HG03520 (cell line): ENCODE measurements at regions not wholly inside any gene's neighbourhood (a gene's known extent, or its start where the extent isn't known, plus 50 kb on each side); places are given as distances from the start of the nearest gene placed in this dataset.
A peak's percentile ranks its signal among the peaks of the same experiment; 100 is the strongest.

Source experiments
- ATAC-seq: cut with Tn5 transposase; IDR thresholded peaks from one replicate; pipeline ENCODE4 v1.9.1; 2021; ENCODE audit warnings: mild to moderate bottlenecking, moderate library complexity; ENCODE audit not compliant: unreplicated experiment

DNA sequence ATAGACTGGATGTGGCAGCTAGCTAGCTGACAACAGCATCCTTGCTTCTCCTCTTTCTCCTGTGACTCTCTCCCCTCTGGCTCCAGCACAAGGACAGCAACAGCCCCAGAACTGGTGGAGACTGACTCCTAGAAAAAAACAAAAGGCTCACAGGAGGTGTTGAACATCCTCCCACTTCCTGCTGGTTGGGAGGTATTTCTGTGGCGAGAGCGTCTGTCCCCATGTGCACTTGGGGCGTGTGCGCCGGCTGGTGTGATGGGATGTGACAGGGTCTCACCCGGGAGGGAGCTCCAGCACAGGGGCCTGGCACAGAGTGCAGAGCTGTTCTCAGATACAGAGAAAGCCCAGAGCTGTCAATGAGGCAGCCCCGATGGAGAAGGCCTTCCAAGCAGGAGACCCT lies 107.2 kb upstream of the E2F8 start:
- no peak for ATAC-seq

DNA sequence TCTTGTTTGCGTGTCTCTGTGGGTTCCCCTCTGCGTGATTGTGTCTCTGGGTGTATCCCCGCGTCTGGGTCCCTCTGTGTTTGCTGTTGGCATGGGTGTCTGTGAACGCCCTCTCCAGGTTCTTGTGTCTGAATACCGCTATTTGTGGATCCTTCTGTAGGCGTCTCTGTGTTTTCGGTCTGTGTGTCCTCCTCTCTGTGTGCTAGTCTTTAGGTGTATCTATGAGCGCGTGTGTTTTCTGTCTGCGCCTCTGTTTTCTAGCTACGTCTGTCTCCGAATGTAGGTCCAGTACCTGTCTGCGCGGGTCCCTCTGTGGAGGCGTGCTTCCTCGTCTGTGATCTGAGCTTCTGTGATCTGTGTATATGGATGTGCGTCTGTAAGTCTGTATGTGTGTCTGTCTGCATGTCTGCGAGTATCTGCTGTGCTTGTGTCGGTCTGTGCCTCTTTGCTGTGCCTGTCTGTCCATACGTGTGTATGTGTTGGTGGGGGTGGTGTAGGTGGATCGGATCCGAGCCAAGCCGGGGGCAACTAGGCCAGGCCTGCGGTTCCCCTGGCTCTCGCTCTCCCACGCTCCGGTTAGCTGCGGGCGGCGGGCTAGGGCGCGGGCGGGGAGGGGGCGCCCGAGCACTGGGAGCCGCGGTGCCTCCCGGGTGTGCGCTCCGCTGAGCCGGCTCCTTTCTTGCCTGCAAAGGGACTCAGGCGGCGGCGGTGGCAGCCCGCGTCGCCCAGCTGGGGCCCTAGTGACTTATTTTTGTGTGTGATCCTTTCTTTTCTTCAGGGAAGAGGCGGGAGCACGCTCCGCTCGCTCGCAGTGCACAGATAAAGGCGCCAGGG lies 105.3 kb upstream of the E2F8 start:
- no peak for ATAC-seq

DNA sequence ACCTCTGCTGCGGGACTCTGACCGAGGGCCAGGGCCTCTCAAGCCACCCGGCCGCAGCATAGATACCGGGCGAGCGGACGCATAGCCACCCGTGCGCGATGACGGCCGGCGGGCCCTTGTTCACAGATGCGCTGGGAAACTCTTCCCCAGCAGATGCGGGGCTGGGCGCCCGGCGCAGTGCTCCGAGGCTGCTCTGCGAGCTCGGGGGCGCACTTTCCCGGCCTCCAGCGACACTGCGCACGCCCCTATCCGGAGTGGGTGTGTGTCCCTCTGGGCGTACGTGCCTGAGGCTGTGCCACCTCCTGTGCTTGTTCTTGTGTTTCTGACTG lies 104.7 kb upstream of the E2F8 start:
- ATAC-seq, result no peak

DNA sequence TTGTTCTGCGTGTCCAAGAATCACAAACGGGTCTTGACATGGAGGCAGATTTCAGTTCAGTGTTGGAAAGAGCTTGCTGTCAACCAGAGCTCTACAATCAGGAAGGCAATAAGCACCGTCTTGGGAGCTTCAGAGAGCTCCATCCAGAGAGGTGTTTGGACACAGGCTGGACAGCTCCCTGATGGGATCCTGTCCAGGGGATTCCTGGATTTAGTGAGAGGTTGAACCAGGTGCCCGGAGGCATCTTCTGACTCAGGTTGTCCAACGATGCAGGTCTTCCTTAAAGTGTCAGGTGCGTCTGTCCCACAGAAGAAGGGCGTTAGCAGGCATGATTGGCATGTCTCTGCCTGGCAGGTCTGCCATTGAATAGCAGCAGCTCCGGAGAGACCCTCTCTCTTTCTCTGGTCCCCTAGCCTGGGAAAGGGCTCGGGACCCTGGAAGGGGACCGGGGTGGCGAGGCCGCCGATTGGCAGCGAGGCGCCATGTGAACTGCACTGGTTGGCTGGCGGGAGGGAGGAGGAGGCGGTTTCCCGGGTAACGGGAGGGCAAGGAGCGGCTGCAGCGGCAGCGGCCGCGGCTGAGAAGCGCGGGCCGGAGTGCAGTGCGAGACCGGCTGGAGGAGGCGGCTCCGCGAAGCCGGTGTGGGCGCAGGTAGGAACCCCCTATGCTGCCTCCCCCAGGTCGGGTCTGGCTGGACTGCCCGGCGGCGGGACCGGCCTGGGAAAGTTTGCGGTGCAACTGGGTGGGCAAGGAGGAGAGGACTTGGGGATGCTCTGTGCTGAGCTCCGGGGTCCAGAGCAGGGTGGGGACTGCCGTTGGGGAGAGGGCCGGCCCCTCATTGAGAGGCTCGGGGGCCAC lies 104.1 kb upstream of the E2F8 start:
- no peak for ATAC-seq

DNA sequence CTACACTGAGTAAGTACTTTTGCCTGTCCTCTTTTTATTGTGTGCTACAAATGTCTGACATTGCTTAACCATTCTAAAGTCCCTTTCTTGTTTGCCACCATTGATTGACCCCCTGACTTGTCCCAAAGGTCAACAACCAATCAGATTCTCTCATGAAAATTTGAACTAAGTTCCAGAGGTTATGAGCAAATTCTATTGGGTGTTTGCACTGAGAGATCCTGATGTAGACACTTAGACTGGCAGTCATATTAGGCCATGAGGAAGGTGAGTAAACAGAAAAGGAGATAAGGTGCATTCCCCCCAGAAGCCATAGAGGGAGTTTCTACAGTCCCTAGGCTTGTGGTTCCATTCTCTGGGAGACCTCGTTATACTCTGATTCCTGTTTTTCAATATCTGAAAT lies 101.3 kb upstream of the E2F8 start:
- ATAC-seq, result no peak

DNA sequence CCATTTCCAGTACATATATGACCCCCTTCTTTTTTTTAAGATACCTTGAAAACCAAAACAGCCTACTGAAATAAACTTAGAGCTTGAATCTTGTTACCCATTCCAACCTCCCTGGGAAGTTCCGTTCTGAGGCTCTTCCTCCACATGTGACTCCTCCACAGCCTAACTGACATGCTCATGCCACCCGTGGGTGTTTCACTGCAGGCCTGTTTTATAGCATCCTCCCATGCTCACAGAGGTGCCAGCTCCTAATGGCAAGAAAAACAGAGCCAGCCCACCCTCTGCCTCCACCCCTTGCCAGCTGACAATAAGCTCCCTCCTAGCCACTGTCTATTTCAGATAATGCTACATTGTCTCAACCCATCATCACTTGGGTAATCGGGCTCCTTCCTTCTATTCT lies 97.6 kb upstream of the E2F8 start:
- ATAC-seq, result no peak

DNA sequence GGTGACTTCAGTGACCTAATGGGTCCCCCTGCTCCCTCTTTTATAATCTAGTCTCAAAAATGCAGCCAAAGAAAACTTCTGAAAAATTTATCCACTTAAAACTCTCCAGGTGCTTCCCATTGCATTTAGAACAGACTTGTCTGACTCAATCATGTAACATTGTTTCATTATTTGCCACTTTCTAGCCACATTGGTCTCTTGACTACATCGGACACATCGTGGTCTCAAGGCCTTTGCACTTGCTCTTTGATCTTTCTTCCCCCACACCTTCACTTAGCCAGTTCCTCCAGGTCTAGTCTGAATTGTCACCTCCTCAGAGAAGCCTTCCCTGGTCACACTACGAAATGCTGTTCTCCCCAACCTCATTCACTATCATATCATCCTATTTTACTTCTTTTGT lies 97.0 kb upstream of the E2F8 start:
- ATAC-seq, result no peak

DNA sequence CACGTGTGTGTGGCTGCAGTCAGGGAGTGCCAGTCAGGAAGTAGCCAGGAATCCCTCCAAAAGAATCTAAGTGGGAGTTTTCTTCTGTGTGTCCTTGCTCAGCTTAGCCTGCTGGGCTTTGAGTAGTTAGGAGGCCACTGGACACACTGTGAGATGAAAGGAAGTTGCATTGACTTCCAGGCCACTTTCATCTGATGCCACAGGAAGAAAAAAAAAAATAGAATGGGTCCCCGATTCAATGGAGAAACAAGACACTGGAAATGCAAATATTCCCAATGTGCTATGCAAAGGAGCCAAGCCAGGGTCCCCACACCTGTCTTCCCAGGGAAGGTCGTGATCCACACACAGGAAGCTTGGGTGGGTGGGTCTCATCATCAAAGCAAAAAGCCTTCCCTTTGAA lies 95.6 kb upstream of the E2F8 start:
- no peak for ATAC-seq

DNA sequence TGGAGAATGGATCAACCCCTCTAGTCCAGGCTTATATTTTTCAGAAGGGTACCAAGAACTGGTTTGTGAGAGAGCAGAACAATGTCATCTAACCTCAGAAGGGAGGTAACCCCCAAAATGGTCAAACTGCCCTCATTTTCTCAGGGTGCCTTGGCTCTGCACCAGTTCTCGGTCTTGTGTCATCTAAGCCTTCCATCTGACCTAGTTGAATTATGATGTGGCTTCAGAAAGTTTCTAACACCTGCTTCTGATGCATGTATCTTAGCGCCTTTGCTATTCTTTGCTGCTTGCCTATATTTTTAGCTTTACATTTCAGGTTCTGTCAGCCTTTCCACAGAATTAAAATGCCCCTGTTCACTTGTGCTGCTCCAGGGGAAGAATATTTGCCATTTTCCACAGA lies 91.7 kb upstream of the E2F8 start:
- peak; percentile 91 for ATAC-seq

DNA sequence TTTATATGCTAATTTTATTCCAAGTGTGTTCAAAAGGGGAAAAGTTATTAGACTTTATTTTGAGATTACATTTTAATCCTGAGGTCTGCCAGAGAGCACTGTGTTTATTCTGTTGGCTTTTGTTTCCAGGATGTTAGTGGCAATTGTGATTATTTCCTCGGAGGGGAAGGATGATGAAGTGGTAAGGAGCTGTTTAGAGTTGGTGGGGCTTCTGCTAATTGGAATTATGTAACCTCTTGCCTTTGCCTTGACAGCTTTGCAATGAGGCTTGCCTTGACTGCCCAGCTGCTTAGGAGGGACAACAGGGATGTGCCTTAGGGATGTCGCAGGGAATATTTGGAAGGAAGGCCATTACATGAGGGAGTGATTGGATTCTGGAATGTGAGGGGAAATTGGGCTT lies 89.7 kb upstream of the E2F8 start:
- ATAC-seq, result no peak

DNA sequence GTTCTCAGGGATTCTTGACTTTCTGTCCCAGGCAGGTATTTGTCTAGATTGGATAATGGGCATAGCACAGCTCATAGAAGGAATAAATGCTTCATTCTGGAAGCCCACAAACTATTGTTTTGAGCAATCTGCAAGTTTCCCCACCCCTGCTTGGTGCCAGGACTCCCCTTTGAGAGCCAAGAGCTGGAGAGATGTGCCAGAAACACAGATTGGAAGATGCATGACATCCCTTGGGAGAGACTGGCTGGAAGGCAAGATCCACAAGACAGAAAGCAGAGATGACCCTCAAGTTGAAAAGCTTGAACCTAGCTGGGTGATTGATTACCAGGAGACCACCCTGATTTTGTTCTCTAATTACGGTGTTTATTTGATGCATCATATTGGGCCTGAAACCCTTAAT lies 89.2 kb upstream of the E2F8 start:
- ATAC-seq, result no peak

DNA sequence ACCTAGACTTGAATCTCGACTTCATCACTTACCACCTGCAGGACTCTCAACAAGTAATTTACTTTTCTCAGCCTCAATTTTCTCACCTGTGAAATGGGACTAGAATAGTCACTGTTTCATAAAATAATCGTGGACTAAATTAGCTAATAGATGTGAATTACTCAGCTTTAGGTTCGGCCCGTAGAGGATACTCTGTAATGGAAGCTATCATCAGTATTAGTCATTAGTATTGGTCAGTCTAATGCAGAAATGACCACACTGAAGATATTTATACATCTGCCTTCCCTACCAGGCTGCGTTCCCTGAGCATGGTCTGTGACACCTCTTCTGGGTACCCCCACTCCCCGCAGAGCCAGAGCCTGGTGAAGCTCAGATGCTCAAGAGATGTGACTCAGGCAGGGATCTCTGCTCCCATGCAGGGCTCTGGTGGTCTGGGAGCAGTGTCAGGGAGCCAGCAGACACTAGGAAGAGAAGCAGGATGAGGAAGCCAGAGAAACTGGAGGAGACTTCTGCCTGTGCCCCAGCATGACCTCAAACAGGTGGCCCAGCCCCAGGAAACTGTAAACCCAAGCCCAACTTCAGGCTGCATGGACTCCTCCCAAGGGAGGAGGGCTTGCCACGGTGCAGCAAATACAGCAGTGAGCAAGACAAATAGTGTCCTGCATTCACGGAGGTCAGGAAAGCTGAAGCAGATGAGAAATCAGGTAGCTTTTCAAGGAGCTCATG lies 88.0 kb upstream of the E2F8 start:
- ATAC-seq, result no peak

DNA sequence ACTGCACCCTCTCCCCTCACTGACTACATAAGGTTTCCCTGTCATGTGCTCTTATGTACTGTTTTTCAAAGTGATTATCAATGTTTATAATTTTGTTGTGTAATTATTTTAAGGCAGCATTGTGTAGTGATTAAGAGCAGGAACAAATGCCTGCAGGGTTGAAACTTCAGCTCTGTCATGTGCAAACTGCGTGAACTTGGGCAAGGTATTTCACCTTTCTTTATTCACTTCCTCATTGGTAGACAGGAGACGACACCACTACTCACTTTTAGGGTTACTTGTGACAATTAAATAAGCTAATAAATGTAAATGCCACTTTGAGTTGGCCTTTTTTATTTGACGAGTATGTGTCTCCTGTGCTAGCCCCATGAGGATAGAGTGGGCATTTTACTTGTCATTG lies 86.5 kb upstream of the E2F8 start:
- no peak for ATAC-seq

DNA sequence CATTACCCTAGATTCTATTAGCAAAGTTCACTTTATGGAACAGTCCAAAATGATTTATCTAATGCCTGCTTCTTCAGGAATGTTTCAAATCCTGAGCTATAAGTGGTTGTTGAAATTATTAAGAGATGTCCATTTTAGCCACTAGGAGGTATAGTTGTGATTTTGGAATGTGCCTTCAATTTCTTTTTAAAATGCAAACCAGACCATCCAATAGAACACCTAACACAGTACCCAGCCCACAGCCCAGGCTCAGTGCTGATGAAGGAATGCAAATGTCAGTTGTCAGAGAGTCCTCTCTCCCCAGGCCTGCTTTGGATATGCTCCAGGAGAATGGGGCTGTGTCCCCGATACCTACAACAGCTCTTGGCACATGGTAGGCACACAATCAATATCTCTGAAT lies 85.8 kb upstream of the E2F8 start:
- no peak for ATAC-seq

DNA sequence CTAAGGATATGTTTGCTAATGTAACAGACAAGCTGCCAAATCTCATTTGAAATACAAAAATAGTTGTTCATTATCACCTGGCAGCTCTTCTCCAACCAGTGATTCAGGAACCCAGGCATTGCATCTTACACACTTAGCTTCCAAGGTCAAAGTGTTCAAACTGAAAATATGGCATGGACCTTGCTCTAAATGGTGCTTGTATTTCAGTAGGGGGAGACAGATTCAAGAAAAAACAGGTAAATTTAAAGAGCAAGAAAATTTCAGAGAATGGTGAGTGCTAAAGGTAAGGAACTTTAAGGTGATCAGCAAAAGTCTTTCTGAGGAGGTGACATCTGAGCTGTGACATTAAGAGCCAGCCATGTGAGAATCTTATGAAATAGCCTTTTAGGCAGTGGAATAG lies 82.8 kb upstream of the E2F8 start:
- no peak for ATAC-seq

DNA sequence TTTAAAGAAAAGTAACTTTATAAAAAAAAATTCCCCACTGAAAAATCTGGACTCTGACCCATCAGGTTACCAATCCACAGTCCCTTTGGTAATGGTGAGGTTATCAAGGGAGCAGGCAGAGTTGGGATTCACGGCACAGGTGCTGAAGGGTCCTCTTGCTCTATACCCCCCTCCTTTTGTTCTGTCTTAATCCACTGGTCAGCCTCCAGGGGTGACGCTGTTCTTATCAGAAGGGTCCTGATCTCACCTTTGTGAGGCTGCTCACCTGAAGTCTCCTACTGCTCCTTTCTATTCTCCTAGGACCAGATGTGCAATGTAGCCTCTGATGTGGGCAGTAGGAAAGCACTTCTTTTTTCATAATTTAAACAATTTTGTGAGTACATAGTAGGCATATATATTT lies 80.6 kb upstream of the E2F8 start:
- no peak for ATAC-seq

DNA sequence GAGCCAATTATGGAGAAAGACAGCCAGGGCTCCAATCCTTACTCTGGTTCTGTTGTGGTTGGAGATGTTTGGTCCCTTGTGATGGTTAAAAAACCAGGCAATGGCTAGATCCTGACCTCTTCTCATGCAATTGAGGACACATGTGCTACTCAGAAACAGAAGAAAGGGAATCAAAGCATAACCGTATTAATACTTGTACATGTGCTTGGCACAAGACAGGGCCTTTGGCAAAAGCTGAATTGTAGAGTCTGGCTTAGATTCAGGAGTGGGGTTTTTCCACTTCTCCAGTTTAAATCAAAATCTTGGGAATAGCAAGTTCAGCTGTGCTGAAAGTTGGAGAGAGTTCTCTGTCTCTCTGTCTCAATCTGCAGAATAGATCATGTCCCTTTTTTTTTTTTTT lies 80.1 kb upstream of the E2F8 start:
- ATAC-seq, result no peak

DNA sequence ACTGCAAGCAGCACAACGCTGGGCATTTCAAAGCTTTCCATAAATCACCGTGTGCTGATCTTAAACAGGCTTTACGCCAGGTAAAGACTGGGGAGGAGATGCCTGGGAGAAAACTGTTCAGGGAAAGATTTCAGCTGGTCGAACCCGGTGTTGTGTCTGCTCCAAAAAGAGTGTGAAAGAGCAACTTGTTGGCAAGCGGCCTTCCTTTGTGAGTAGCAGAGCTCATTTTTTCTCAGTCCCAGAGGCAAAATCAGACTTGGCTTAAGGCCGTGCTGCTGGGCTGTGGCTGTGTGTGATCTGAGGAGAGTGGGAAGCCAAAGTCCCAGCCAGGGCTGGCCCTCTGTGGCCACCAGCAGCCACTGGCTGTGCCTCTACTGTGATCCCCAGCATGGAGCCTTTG lies 75.7 kb upstream of the E2F8 start:
- ATAC-seq, result no peak

DNA sequence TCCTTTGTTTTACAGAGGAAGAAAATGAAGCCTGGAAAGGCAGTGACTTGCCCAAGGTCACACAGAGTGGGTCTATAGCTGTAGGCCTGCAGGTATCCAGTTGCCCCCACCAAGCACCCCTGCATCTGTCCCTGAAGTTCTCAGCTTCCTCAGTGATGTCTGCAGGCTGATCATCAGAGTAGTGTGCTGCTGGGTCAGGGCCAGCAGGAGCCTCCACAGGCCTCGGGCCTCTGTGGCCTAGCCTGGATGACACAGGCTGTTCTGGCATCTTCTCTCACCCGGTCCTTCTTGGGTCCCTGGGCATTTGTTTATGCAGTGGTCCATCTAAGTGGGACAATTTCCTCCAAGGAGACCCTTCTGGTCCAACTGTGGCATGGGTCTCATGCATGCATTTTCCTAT lies 74.8 kb upstream of the E2F8 start:
- no peak for ATAC-seq

DNA sequence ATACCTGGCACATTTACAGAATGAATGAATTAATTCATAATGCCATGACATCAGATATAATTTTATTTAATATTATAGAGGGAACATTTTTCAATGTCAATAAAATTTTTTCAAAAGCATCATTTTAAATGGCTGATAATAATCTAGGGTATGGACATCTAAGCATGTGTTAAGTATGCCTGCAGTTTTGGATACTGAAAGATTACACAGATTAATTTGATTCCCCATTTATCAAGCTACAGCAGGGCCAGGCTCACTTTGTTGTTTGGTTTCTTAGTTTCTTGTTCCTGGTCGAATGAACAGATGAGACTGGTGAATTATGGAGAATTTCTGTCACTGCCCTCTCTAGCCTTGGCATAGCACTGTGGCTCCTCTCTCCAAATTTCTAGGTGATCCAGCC lies 72.4 kb upstream of the E2F8 start:
- ATAC-seq, result no peak

DNA sequence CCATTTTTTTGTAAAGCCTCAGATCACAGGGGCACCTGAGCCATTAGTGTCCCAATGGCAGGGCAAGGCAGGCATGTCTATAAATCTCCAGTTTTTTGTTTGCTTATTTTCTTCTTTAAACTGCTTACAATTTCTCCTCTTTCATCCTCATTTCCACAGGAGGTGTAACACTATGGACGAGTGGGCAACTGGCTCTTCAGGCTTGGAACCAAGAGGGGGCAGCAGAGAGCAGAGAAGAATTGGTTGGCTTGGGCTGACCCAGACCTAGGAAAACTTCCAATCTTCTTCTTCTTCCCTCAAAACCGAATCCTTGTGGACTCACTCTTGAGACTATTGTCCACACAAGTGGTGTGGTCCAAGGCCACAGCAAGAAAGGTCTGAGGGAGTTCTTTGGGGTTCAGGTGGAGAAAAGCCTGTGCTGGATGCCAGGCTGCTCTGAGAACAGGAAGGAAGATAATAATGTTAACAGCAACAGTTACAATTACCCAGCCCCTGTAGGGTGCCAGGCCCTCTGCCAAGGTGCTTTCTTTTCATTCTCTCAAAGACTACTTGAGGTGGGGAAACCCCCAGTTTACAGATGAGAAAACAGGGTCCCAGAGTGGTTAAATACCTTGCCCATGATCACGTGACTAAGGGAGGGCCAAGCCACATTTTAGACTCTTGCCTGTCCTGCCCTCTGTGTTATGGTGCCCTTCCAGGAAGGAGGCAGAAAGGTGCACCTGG lies 70.7 kb upstream of the E2F8 start:
- ATAC-seq, result peak; percentile 60
